ENCODE measurements at regions not wholly inside any gene's neighbourhood (a gene's known extent, or its start where the extent isn't known, plus 50 kb on each side); places are given as distances from the start of the nearest gene placed in this dataset.

- no peak overlapping the region for H3K4me3 ChIP-seq
- H3K9me3 ChIP-seq = no peaks in the 10 kb centered on the region
- intact Hi-C loops (cut with DNase I; ENCODE audit: low total_unique reads) = no loop called here
- no peaks in the 10 kb centered on the region for H3K36me3 ChIP-seq
- no peak overlapping the region for H3K27ac ChIP-seq
- H3K27me3 ChIP-seq = no peaks in the 10 kb centered on the region
- no peaks in the 10 kb centered on the region for H3K4me1 ChIP-seq
- no peak for DNase-seq
- TF ChIP-seq CTCF (IDR thresholded peaks at IDR 0.05) = no peak
- no peak for TF ChIP-seq POLR2A (IDR thresholded peaks at IDR 0.05)
Measured at GRCh38 chr14:94697773-94698556, 71.9 kb downstream of the GSC start.

GRCh38 chr14:94696518-94696917, 73.4 kb downstream of the GSC start:
- TF ChIP-seq CTCF (IDR thresholded peaks at IDR 0.05) (no peak), POLR2A (IDR thresholded peaks at IDR 0.05) (no peak)
- Histone ChIP-seq H3K27me3 (no peaks in the 10 kb centered on the region), H3K4me1 (no peaks in the 10 kb centered on the region), H3K36me3 (no peaks in the 10 kb centered on the region), H3K9me3 (no peaks in the 10 kb centered on the region), H3K27ac (no peak overlapping the region), H3K4me3 (no peak overlapping the region)
- DNase-seq = no peak
- intact Hi-C loops (cut with DNase I; ENCODE audit: low total_unique reads) = no loop called here

GRCh38 chr14:94695231-94695630, 74.7 kb downstream of the GSC start:
- H3K4me1 ChIP-seq = no peaks in the 10 kb centered on the region
- intact Hi-C loops (cut with DNase I; ENCODE audit: low total_unique reads) = no loop called here
- no peak overlapping the region for H3K4me3 ChIP-seq
- no peak for DNase-seq
- H3K9me3 ChIP-seq = no peaks in the 10 kb centered on the region
- H3K27me3 ChIP-seq = no peaks in the 10 kb centered on the region
- H3K36me3 ChIP-seq = no peaks in the 10 kb centered on the region
- no peak overlapping the region for H3K27ac ChIP-seq
- TF ChIP-seq POLR2A (IDR thresholded peaks at IDR 0.05) (no peak), CTCF (IDR thresholded peaks at IDR 0.05) (no peak)

GRCh38 chr14:94691660-94692034, 78.3 kb downstream of the GSC start:
- DNase-seq = no peak
- Histone ChIP-seq H3K36me3 (no peaks in the 10 kb centered on the region), H3K4me3 (no peak overlapping the region), H3K9me3 (no peaks in the 10 kb centered on the region), H3K4me1 (no peaks in the 10 kb centered on the region), H3K27me3 (no peaks in the 10 kb centered on the region), H3K27ac (no peak overlapping the region)
- intact Hi-C loops (cut with DNase I; ENCODE audit: low total_unique reads) = no loop called here
- TF ChIP-seq POLR2A (IDR thresholded peaks at IDR 0.05) (no peak), CTCF (IDR thresholded peaks at IDR 0.05) (no peak)

GRCh38 chr14:94690896-94691659, 78.8 kb downstream of the GSC start:
- no peak overlapping the region for H3K4me3 ChIP-seq
- H3K27ac ChIP-seq = no peak overlapping the region
- no peaks in the 10 kb centered on the region for H3K9me3 ChIP-seq
- H3K4me1 ChIP-seq = no peaks in the 10 kb centered on the region
- H3K36me3 ChIP-seq = no peaks in the 10 kb centered on the region
- intact Hi-C loops (cut with DNase I; ENCODE audit: low total_unique reads) = no loop called here
- no peak for TF ChIP-seq CTCF (IDR thresholded peaks at IDR 0.05)
- no peak for TF ChIP-seq POLR2A (IDR thresholded peaks at IDR 0.05)
- H3K27me3 ChIP-seq = no peaks in the 10 kb centered on the region
- no peak for DNase-seq
